ENCODE measurements at regions not wholly inside any gene's neighbourhood (a gene's known extent, or its start where the extent isn't known, plus 50 kb on each side); places are given as distances from the start of the nearest gene placed in this dataset.

GRCh38 chr20:56774873-56775272 is 145.8 kb downstream of the TFAP2C start:
- TF ChIP-seq TAF1 (IDR thresholded peaks at IDR 0.05; ENCODE audit: borderline replicate concordance, low read depth, low read length): no peak
- TF ChIP-seq POLR2A (IDR thresholded peaks at IDR 0.05; ENCODE audit: low read depth, low read length): no peak
